SH-SY5Y (cell line): ENCODE measurements at regions not wholly inside any gene's neighbourhood (a gene's known extent, or its start where the extent isn't known, plus 50 kb on each side); places are given as distances from the start of the nearest gene placed in this dataset.

Source experiments
- GATA2 ChIP-seq: IDR thresholded peaks from 2 replicates; pipeline ENCODE4 v1.6.1; 2011; ENCODE audit warnings: mild to moderate bottlenecking, low read depth, low read length
- GATA3 ChIP-seq: IDR thresholded peaks from 2 replicates; pipeline ENCODE4 v1.6.1; 2011; ENCODE audit warnings: low read depth, mild to moderate bottlenecking, low read length, moderate library complexity

GRCh38 chr20:60420676-60421229, 462.5 kb downstream of the CDH26 start:
- TF ChIP-seq GATA2 = no peak
- no peak for TF ChIP-seq GATA3
